ENCODE measurements at regions not wholly inside any gene's neighbourhood (a gene's known extent, or its start where the extent isn't known, plus 50 kb on each side); places are given as distances from the start of the nearest gene placed in this dataset.

DNA sequence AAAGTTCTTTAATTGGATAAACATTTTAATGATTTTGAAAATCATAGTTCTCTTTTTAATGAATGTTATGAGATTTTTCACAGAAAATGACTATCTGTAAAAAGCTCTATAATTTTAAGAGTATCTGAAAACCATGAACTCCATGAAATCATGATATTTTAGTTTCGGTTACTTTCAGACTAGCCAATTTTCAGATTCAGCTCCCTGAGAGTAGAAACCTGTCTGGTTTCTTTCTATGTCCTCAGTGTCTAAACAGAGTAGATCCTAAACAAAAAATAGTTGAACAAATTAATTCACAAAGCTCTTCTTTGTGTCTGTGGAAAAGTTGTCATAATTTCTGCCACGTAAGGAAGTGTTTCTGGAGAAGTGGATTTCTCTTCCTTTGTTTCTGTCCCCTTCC, 1247.7 kb downstream of the NSUN3 start:
- Mint-ChIP-seq H3K4me3 (ENCODE audit: unreplicated experiment) (no peak overlapping the region), H3K4me1 (ENCODE audit: low read depth, unreplicated experiment) (no peaks in the 10 kb centered on the region), H3K27ac (ENCODE audit: unreplicated experiment) (no peak overlapping the region), H3K36me3 (ENCODE audit: insufficient read depth, unreplicated experiment) (no peaks in the 10 kb centered on the region), H3K9me3 (ENCODE audit: unreplicated experiment) (no peaks in the 10 kb centered on the region), H3K27me3 (ENCODE audit: insufficient read depth, unreplicated experiment) (no peaks in the 10 kb centered on the region)
- Histone ChIP-seq H3K4me3 (ENCODE audit: low read depth, low read length) (no peak overlapping the region), H3K27me3 (replicated peaks; ENCODE audit: control insufficient read depth, insufficient read depth, low read length) (no peaks in the 10 kb centered on the region), H3K9me3 (no peaks in the 10 kb centered on the region), H3K36me3 (ENCODE audit: control insufficient read depth, insufficient read depth, low read length) (no peaks in the 10 kb centered on the region), H3K4me1 (no peaks in the 10 kb centered on the region)
- TF ChIP-seq CTCF (IDR thresholded peaks at IDR 0.05; ENCODE audit: insufficient read depth in 1 of 2, low read depth in 1 of 2, low read length in 1 of 2, severe bottlenecking in 1 of 2, unreplicated experiment in 1 of 2) = no peak
- DNase-seq = no peak
- intact Hi-C loops (cut with micrococcal nuclease; ENCODE audit: unreplicated experiment) = no loop called here
- BruUV-seq (replicated peaks) = no TSS peak
- ChIA-PET POLR2A (no interaction called here), CTCF (no interaction called here)

DNA sequence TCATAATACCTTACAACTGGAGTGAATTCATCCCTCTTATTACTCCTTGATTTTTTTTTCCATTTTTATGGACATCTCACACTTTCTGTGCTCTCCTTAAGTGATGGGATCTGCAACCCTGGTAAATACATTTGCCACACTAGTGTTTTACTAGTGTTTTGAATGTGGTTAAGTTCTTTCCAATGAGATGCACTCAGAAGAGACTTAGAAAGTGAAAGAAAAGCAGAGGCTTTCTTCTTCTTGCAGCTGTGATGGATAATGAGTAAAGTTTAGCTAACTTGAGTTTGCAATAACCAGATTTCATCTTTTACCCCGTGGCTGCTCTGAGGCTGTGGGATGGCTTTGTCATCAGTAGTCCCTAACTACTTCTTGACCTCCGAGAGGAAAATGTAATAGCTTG, 1248.4 kb downstream of the NSUN3 start:
- intact Hi-C loops (cut with micrococcal nuclease; ENCODE audit: unreplicated experiment) = no loop called here
- no peak for DNase-seq
- H3K27me3 ChIP-seq (replicated peaks; ENCODE audit: control insufficient read depth, insufficient read depth, low read length) = no peaks in the 10 kb centered on the region
- H3K9me3 ChIP-seq = no peaks in the 10 kb centered on the region
- Mint-ChIP-seq H3K4me3 (ENCODE audit: unreplicated experiment) (no peak overlapping the region), H3K4me1 (ENCODE audit: low read depth, unreplicated experiment) (no peaks in the 10 kb centered on the region), H3K27me3 (ENCODE audit: insufficient read depth, unreplicated experiment) (no peaks in the 10 kb centered on the region), H3K9me3 (ENCODE audit: unreplicated experiment) (no peaks in the 10 kb centered on the region), H3K36me3 (ENCODE audit: insufficient read depth, unreplicated experiment) (no peaks in the 10 kb centered on the region), H3K27ac (ENCODE audit: unreplicated experiment) (no peak overlapping the region)
- no peaks in the 10 kb centered on the region for H3K36me3 ChIP-seq (ENCODE audit: control insufficient read depth, insufficient read depth, low read length)
- TF ChIP-seq CTCF (IDR thresholded peaks at IDR 0.05; ENCODE audit: insufficient read depth in 1 of 2, low read depth in 1 of 2, low read length in 1 of 2, severe bottlenecking in 1 of 2, unreplicated experiment in 1 of 2) = no peak
- peaks cover under 1% of the 10 kb centered on the region; the same call in 1 of the 2 replicates for H3K4me1 ChIP-seq
- ChIA-PET POLR2A (no interaction called here), CTCF (no interaction called here)
- BruUV-seq (replicated peaks) = no TSS peak
- H3K4me3 ChIP-seq (ENCODE audit: low read depth, low read length) = no peak overlapping the region

- BruUV-seq (replicated peaks) = no TSS peak
- peaks cover 7% of the 10 kb centered on the region for H3K4me1 Mint-ChIP-seq (ENCODE audit: low read depth, unreplicated experiment)
- no peak overlapping the region for H3K4me3 Mint-ChIP-seq (ENCODE audit: unreplicated experiment)
- no peaks in the 10 kb centered on the region for H3K36me3 Mint-ChIP-seq (ENCODE audit: insufficient read depth, unreplicated experiment)
- Histone ChIP-seq H3K36me3 (ENCODE audit: control insufficient read depth, insufficient read depth, low read length) (no peaks in the 10 kb centered on the region), H3K4me1 (peaks cover 10% of the 10 kb centered on the region; the same call in 1 of the 2 replicates), H3K27me3 (replicated peaks; ENCODE audit: control insufficient read depth, insufficient read depth, low read length) (no peaks in the 10 kb centered on the region), H3K4me3 (ENCODE audit: low read depth, low read length) (no peak overlapping the region), H3K9me3 (no peaks in the 10 kb centered on the region)
- H3K9me3 Mint-ChIP-seq (ENCODE audit: unreplicated experiment) = peaks cover 9% of the 10 kb centered on the region
- H3K27ac Mint-ChIP-seq (ENCODE audit: unreplicated experiment) = no peak overlapping the region
- no peak for DNase-seq
- POLR2A ChIA-PET = no interaction called here
- intact Hi-C loops (cut with micrococcal nuclease; ENCODE audit: unreplicated experiment) = no loop called here
- CTCF ChIA-PET = no interaction called here
- TF ChIP-seq CTCF (IDR thresholded peaks at IDR 0.05; ENCODE audit: insufficient read depth in 1 of 2, low read depth in 1 of 2, low read length in 1 of 2, severe bottlenecking in 1 of 2, unreplicated experiment in 1 of 2) = no peak
- H3K27me3 Mint-ChIP-seq (ENCODE audit: insufficient read depth, unreplicated experiment) = no peaks in the 10 kb centered on the region
These were observed 1249.8 kb downstream of the NSUN3 start for GRCh38 chr3:95312650-95313049.

All from Caco-2 (cell line).